ENCODE measurements at regions not wholly inside any gene's neighbourhood (a gene's known extent, or its start where the extent isn't known, plus 50 kb on each side); places are given as distances from the start of the nearest gene placed in this dataset.

DNA sequence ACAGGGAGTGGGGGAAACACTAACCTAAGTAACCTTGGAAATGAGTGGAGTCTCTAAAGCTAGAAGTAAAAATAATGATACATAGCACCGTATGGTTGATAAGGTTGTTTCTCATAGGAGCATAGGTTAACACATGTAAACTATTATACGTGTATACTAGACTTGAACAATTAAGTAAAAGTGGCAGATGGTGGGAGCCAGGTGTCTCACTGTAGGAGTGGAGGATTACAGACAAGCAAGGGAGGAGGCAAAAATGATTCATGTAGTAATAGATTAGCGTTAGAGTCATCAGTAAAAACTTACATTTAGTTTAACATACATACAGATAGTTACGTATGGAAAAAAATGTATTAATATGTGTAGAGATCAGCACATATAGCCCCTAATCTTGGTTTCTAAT lies 138.4 kb upstream of the DSCAM start:
- no peak for DNase-seq (ENCODE audit: low read depth in 2 of 2)

DNA sequence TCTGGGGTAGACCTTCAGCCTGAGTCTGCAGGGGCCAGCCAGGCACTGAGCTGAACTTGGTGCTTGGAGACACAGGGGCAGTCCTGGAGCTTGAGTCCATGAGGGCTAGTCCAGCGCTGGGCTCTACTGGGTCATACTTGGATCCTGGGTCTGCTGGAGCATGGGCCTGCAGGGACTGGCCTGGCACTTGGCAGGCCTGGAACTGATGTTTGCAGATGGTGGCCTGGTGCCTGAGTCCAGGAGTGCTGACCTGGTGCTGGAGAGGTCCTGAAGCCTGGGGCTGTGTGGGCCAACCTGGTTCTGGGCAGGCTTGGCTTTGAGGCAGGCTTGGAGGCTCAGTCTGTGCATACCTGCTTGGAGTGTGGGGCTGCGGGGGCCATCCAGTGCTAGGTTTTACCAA lies 143.4 kb upstream of the DSCAM start:
- no peak for DNase-seq (ENCODE audit: low read depth in 2 of 2)

- DNase-seq (ENCODE audit: low read depth in 2 of 2) = no peak
Measured at GRCh38 chr21:40997831-40998230, 150.9 kb upstream of the DSCAM start.

- no peak for DNase-seq (ENCODE audit: low read depth in 2 of 2)
Measured at GRCh38 chr21:41000838-41001237, 153.9 kb upstream of the DSCAM start.

GRCh38 chr21:41006636-41007035 lies 159.7 kb upstream of the DSCAM start:
- no peak for DNase-seq (ENCODE audit: low read depth in 2 of 2)

DNA sequence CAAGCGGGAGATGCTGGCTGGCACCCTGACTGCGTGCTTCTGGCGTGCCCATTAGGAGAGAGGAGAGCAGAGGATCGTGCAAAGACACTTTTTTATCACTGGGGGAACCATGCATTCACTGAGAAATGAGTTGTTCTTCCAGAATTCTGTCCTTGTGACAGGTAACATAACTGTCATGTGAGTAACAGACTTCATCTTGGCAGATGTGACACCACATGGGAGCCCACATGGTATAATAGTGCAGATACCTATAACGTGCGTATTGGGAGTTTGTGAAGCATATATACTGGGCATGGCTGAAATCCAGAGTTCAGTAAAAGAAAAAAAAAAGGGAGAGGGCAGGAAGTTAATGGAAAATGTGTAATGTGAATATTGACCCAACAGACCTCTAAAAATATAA lies 159.6 kb upstream of the BACE2 start:
- DNase-seq (ENCODE audit: low read depth in 2 of 2) = no peak

GRCh38 chr21:41008974-41009373 lies 159.0 kb upstream of the BACE2 start:
- no peak for DNase-seq (ENCODE audit: low read depth in 2 of 2)

DNA sequence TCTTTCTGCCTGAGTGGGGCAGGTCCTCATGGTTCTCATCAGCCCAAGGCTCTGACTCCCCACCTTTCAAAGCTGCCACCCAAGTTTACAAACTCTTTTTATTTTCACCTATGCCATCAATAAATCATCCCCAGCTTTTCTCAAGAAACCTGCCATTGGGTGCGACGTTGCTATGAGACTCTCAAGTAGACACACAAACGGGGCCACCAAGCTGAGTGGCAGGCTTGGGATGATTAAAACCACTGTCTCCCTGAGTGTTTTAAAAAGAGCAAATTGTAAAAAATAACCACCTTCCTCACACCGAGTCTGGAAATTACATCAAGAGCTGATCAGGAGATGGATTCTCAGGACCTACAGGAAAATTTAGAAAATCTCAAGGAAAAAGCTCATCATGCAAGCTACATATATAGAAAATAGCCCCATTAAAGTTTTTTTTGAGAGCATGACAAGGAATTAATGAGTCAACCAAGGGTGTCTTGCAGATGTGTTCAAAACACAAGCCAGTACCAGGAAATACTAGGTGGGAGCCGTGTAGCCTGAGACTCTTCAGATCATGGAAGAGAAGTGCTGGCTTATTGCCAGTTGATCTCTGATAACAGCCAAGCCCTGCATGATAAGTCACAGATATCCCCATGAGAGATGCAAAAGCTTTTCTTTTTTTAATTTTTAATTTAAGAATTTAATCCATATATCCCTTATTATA lies 158.4 kb upstream of the BACE2 start:
- no peak for DNase-seq (ENCODE audit: low read depth in 2 of 2)

DNA sequence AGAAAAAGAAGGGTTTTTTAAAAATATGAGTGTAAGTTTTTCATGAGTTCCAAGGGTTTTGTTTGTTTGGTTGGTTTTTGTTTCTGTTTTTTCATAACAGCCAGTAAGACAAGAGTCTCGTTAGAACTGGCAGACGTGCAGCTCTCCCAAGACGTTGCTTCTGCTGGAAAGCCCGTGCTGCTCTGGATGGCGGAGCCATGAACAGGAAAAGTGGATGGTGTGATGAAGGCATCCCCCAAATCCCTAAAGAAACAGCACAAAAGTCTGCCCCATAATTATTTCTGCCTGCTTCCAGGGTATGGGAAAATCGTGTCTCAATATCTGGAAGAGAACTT lies 157.9 kb upstream of the BACE2 start:
- DNase-seq (ENCODE audit: low read depth in 2 of 2) = no peak

DNA sequence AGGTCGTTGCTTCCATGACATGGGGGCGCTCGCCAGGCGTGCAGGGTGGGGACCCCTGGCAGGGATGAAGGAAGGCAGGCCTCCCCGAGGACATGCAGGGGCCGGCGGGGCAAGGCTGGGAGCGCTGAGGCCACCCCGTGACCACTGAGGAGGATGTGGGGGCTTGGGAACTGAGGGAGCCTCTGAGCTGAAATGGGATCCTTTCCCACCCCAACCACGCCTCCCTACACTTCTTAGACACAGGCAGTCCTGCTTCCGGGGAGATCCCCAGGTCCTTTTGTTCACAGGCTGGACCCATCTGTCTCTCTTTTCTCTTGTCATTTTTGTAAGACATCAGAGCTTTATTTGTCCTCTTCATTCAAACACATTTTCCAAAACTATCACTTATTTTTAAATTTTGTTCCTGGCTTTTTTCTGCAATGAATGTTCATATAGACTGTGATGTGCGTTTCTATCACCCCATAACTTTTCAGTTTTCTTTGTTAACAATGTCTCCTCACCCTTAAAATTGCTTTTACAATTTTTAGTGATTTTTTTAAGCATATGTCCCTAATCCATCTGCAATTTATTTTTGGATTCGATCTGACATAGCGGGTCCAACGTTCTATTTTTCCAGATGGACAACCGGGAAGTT lies 156.7 kb upstream of the BACE2 start:
- DNase-seq (ENCODE audit: low read depth in 2 of 2) = no peak

- no peak for DNase-seq (ENCODE audit: low read depth in 2 of 2)
Measured at GRCh38 chr21:41011951-41012366, 156.0 kb upstream of the BACE2 start.

DNA sequence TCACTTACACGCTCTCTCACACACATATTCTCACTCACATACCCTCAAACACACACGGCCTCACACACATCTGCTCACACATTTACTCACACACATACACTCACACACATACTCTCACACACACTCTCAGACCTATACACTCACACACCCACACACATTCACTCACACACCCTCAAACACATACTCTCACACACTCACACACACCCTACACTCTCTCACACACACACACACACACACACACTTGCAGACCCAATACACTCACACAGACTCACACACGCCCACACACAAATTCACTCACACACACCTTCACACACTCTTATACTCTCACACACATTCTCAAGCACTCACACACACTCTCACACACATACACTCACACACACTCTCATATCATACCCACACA lies 155.5 kb upstream of the BACE2 start:
- DNase-seq (ENCODE audit: low read depth in 2 of 2) = no peak

GRCh38 chr21:41016472-41016871 lies 151.5 kb upstream of the BACE2 start:
- DNase-seq (ENCODE audit: low read depth in 2 of 2) = no peak

DNA sequence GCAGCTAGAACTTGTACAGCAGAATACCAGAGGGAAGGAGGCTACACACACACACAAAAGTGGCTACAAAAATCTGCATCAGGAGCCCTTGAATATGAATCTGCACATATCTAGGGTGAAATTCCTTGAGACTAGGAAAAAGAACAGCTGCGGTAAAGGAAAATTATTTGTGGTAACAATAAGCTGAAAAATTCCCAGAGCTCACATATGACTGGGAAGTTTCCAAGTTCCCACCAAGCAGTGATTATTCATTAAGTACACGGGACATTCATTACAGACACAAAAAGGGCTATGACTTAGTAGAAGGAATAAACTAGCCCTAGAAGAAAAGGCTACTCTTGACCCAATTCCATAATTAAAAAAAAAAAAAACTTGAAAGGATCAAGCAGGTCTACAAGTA lies 149.5 kb upstream of the BACE2 start:
- DNase-seq (ENCODE audit: low read depth in 2 of 2) = no peak

DNA sequence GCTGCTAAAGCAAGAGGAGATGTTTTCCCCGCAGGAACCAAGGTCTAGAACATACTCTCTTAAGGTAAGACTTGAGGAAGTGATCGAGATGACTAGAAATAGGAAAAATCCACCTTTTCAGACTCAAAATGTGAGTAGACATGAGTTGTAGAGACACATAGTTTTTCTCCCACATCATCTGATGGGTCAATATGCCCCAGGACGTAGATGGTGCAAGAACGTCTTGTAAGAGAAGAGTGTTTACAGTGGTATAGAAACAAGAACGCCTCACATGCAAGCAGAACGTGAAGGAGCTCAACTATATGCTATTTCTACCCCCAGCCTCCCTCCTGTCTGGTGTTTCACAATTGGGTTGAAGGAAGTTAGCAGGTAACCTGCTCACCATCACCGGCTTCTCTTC lies 144.0 kb upstream of the BACE2 start:
- DNase-seq (ENCODE audit: low read depth in 2 of 2) = no peak

GRCh38 chr21:41024341-41024740 lies 143.6 kb upstream of the BACE2 start:
- no peak for DNase-seq (ENCODE audit: low read depth in 2 of 2)

GRCh38 chr21:41024746-41025254 lies 143.2 kb upstream of the BACE2 start:
- no peak for DNase-seq (ENCODE audit: low read depth in 2 of 2)

DNA sequence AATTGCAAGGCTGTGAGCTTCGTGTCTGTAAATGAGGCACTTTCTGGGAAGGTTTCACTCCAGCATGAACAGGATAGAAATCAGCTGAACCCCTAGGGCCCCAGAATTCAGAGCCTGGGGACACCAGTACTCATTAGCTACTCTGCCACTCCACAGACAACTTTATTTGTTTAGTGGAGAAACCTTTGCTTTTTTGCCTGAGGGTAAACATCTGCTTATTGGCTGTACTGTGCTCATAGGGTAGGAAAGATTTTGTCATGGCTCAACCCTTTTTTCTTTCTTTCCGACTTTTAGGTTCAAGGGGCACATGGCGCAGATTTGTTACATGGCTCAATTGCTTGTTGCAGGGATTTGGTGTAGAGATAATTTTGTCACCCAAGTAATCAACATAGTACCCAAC lies 138.4 kb upstream of the BACE2 start:
- no peak for DNase-seq (ENCODE audit: low read depth in 2 of 2)

GRCh38 chr21:41031701-41032220 lies 136.2 kb upstream of the BACE2 start:
- no peak for DNase-seq (ENCODE audit: low read depth in 2 of 2)

DNA sequence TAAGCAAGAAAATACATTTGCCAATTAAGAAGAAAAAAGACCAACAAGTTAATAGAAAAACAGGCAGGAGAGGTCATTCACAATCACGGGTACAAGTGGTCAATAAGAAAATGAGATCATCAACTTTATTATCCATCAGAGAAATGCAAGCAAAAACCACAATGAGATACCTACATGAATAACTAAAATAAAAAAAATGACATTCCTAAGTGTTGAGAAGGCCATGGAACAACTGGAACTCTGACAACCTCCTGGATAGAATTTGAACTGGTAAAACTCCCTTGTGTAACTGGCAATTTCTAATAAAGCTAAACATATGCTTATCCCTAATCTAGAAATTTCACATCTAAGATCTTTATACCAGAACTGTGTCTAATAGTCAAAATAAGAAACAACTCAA lies 135.4 kb upstream of the BACE2 start:
- no peak for DNase-seq (ENCODE audit: low read depth in 2 of 2)

DNA sequence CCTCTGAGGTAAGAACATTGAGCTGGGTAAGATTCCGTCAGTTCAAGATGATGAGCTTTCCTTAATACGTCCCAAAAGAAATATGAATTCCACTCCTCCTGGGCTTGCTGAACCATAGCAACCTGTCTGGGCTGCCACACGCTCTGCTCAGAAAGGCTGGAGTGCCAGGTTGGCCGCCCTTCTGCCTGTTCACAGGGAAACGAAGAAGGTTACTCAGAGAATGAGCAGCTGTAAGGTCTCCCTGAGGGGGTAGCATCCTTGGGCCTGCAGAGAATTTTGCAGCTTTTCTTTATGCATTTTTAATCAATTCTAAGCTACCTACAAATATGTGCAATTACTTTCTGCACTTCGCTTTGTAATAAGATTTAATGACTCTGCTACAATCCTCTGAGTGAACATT lies 130.7 kb upstream of the BACE2 start:
- DNase-seq (ENCODE audit: low read depth in 2 of 2) = no peak

DNA sequence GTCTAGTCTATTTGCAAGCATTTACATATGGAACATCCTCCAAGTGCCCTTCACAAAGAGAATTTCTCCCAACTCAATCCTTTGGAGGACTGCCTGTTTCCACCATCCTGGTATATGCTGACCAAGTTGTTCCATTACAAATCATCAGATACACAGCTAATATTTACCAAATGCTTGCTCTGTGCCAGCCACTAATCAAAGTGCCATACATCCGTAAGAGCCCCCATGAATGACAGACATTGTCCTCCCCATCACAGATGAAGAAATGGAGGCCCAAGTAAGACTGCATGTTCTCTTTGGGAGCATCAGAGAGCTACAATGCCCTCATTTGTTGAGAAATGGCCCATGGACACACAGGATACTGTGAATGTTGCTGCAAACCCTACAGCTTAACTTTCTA lies 130.0 kb upstream of the BACE2 start:
- DNase-seq (ENCODE audit: low read depth in 2 of 2) = no peak

DNA sequence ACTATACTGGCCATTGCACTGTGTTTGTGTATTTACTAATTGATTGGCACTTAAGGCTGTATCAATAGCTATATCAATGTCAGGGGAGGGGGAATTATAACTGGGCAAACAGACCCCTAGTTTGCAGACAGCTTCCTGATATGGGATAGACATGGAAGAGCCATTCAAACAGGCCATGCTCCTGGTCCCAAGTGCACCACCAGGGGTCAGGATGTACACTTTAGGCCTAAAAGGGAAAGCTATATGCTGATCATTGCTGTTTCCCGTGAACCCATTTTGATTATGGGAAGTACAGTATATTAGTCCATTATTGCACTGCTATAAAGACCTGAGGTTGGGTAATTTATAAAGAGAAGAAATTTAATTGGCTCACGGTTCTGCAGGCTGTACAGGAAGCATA lies 124.9 kb upstream of the BACE2 start:
- DNase-seq (ENCODE audit: low read depth in 2 of 2) = no peak

Measured in lung microvascular endothelial cell (primary cell).